ENCODE measurements at regions not wholly inside any gene's neighbourhood (a gene's known extent, or its start where the extent isn't known, plus 50 kb on each side); places are given as distances from the start of the nearest gene placed in this dataset.

- no peak overlapping the region for H3K4me3 ChIP-seq (replicated peaks in 1 of 3; ENCODE audit: insufficient read depth in 1 of 3, low read depth in 2 of 3, low read length in 3 of 3)
- FAIRE-seq (no peak), DNase-seq (ENCODE audit: low spot score) (no peak), ATAC-seq (no peak)
- no TSS peak for BruUV-seq (replicated peaks)
- H4K20me1 ChIP-seq (ENCODE audit: insufficient read depth, low read length), result peaks cover 6% of the 10 kb centered on the region
- no peak overlapping the region for H3K9ac ChIP-seq (ENCODE audit: insufficient read depth, low read depth, low read length)
- peaks cover 6% of the 10 kb centered on the region for H3K4me1 ChIP-seq (ENCODE audit: insufficient read depth, low read length)
- intact Hi-C loops (cut with micrococcal nuclease; ENCODE audit: unreplicated experiment) (no loop called here), in situ Hi-C loops (cut with HindIII; ENCODE audit: extremely low pct_ligation_motif_present, low pct_unique_long_range_greater_than_20kb) (no loop called here)
- POLR2A ChIA-PET, result no interaction called here
- CTCF ChIA-PET (ENCODE audit: low intra/inter-chr PET ratio, low total read pairs), result no interaction called here
- H3K27me3 ChIP-seq (ENCODE audit: control insufficient read depth in 1 of 2, insufficient read depth in 2 of 2, low read length in 2 of 2), result peaks cover 8 to 73% of the 10 kb centered on the region in 2 experiments
- WGBS (ENCODE audit: low lambda C conversion rate), result 31% methylated on average over 18 of the region's 18 CpGs
- no peaks in the 10 kb centered on the region for H3K36me3 ChIP-seq (replicated peaks in 1 of 2; ENCODE audit: control insufficient read depth in 1 of 2, insufficient read depth in 2 of 2, low read length in 2 of 2)
- no peak overlapping the region for H3K27ac ChIP-seq (ENCODE audit: extremely low read length, insufficient read depth, low read length)
- no peaks in the 10 kb centered on the region for H3K9me3 ChIP-seq (ENCODE audit: low read length)
- no peak for TF ChIP-seq ZBTB8A (CRISPR knock-in tag; IDR thresholded peaks at IDR 0.05; ENCODE audit: borderline replicate concordance, low read depth)
- no peak for TF ChIP-seq KDM6A (CRISPR knock-in tag; IDR thresholded peaks at IDR 0.05; ENCODE audit: low read depth)
- no peak for TF ChIP-seq ZNF720 (CRISPR knock-in tag; IDR thresholded peaks at IDR 0.05)
- no peak for TF ChIP-seq SPEN (CRISPR knock-in tag; IDR thresholded peaks at IDR 0.05; ENCODE audit: low read depth)
- no peak for TF ChIP-seq KAT2B (IDR thresholded peaks at IDR 0.05; ENCODE audit: borderline replicate concordance, low read depth, low read length)
- TF ChIP-seq CCDC6 (CRISPR knock-in tag; IDR thresholded peaks at IDR 0.05), result no peak
- TF ChIP-seq MIER3 (CRISPR knock-in tag; IDR thresholded peaks at IDR 0.05; ENCODE audit: borderline replicate concordance), result no peak
- TF ChIP-seq NFKB2 (CRISPR knock-in tag; IDR thresholded peaks at IDR 0.05; ENCODE audit: borderline replicate concordance), result no peak
- TF ChIP-seq FOSL1 (CRISPR knock-in tag; IDR thresholded peaks at IDR 0.05; ENCODE audit: borderline replicate concordance), result no peak
- no peak for TF ChIP-seq PTBP1 (IDR thresholded peaks at IDR 0.05; ENCODE audit: low read depth, low read length, poor library complexity, severe bottlenecking)
- no peak for TF ChIP-seq ZSCAN20 (CRISPR knock-in tag; IDR thresholded peaks at IDR 0.05; ENCODE audit: borderline replicate concordance)
- TF ChIP-seq SYNCRIP (IDR thresholded peaks at IDR 0.05; ENCODE audit: insufficient read depth, low read depth, low read length), result no peak
- TF ChIP-seq ZNF691 (CRISPR knock-in tag; IDR thresholded peaks at IDR 0.05; ENCODE audit: borderline replicate concordance, low read depth), result no peak
- TF ChIP-seq ZBTB21 (CRISPR knock-in tag; IDR thresholded peaks at IDR 0.05), result no peak
- no peak for TF ChIP-seq ZNF674 (CRISPR knock-in tag; IDR thresholded peaks at IDR 0.05; ENCODE audit: low read depth)
- TF ChIP-seq ETS1 (CRISPR knock-in tag; IDR thresholded peaks at IDR 0.05), result no peak
- no peak for TF ChIP-seq NR1H2 (CRISPR knock-in tag; IDR thresholded peaks at IDR 0.05; ENCODE audit: borderline replicate concordance, low read depth)
- TF ChIP-seq SMAD3 (CRISPR knock-in tag; IDR thresholded peaks at IDR 0.05), result no peak
- TF ChIP-seq ZNF772 (CRISPR knock-in tag; IDR thresholded peaks at IDR 0.05), result no peak
- no peak for TF ChIP-seq ZNF326 (CRISPR knock-in tag; IDR thresholded peaks at IDR 0.05; ENCODE audit: borderline replicate concordance)
- H2AFZ ChIP-seq (ENCODE audit: low read length), result no peak overlapping the region
- H3K79me2 ChIP-seq (ENCODE audit: insufficient read depth, low read length), result no peaks in the 10 kb centered on the region
- H3K4me2 ChIP-seq (ENCODE audit: low read depth, low read length), result no peak overlapping the region
Measured at GRCh38 chr17:74028354-74029116, 174.9 kb upstream of the RPL38 start.

Data from HepG2 (cell line).